ENCODE measurements at regions not wholly inside any gene's neighbourhood (a gene's known extent, or its start where the extent isn't known, plus 50 kb on each side); places are given as distances from the start of the nearest gene placed in this dataset.
"Not testable (repeated sequence)": the region's sequence is repeated elsewhere in the genome, so short reads cannot be mapped to it uniquely, and the experiment has no call there.

DNA sequence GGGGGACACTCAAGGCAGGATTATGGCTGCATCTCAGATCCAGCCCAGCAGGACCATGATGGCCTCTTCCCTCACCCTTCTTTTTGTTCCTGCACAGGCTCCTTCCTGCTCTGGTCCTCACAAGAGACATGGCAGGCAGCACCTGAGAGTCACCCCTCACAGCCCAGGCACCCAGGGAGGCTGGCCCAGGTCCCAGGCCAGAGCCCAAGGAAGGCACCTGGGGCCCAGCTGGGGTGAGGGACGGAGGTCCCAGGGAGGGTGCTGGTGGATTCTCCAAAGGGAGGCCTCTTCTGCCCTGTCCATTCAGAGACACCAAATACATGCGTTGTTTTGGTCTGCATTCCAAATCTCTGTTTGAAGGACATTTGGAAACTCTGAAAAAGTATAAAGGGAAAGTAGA lies 285.4 kb upstream of the HS6ST1 start:
- no peak for DNase-seq (ENCODE audit: low read depth in 4 of 4, low spot score in 3 of 4)

DNA sequence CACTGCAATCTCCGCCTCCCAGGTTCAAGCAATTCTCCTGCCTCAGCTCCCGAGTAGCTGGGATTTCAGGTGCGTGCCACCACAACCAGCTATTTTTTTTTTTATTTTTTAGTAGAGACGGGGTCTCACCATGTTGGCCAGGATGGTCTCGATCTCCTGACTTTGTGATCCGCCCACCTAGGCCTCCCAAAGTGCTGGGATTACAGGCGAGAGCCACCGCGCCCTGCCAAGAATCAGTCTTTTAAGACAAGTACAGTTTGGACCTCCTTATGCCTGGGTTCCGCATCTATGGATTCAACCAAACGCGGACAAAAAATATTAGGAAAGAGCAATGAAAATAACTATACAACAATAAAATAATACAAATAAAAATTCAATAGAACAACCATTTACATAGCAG lies 285.9 kb upstream of the HS6ST1 start:
- DNase-seq (ENCODE audit: low read depth in 4 of 4, low spot score in 3 of 4): not testable (repeated sequence)

DNA sequence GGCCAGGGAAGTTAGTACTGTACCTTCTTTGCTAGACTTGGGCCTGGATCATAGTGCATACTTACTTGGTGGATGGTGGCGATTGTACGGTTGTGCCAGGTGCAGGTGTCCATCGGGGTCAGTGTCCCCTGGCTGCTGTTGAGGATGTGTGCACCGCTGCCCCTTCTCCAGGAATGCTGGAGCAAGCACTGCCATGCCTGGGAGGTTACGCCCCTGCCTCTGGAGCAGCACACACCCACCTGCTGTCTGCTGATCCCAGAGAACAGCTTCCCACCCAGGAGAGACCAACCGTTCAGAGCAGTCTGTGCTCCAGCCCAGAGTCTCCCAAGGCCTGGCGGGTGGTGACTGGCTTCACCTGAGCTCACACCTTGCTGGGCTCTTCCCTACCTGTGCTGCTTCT lies 286.8 kb upstream of the HS6ST1 start:
- DNase-seq (ENCODE audit: low read depth in 4 of 4, low spot score in 3 of 4): no peak

DNA sequence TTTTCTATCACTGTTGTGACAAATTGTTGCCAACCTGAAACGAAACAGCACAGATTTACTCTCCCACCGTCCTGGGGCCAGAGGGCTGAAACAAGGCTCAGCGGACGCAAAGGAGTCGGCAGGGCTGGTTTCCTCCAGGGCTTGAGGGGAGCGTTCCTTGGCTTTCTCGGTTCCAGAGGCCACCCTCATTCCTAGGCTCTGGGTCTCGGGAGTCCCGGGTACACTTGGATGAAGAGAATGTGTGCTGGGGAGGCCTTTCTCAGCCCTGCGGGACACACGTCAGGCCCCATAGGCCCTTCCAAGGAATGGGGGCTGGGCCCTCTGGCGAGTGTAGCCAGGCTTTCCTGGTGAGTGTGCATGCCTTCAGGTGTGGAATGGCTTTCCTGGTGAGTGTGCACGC lies 287.3 kb upstream of the HS6ST1 start:
- DNase-seq (ENCODE audit: low read depth in 4 of 4, low spot score in 3 of 4): no peak

DNA sequence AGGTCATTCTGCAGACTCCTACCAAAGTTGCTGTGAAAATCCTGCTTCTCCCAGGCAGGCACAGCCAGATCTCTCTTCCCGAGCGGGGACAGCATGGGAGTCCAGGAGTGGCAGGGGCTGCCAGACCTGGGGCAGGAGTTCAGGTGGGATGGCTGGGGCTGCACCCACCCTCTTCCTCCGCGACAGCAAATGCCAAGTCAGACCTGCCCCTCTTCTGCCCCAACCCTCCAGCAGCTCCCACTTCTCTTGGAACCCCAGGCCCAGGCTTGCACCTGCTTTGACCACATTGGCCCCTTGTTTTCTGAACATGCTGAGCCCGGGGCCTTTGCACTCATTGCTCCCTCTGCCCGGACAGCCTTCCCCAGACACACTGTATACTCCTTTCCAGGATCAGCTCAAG lies 288.2 kb upstream of the HS6ST1 start:
- no peak for DNase-seq (ENCODE audit: low read depth in 4 of 4, low spot score in 3 of 4)

DNA sequence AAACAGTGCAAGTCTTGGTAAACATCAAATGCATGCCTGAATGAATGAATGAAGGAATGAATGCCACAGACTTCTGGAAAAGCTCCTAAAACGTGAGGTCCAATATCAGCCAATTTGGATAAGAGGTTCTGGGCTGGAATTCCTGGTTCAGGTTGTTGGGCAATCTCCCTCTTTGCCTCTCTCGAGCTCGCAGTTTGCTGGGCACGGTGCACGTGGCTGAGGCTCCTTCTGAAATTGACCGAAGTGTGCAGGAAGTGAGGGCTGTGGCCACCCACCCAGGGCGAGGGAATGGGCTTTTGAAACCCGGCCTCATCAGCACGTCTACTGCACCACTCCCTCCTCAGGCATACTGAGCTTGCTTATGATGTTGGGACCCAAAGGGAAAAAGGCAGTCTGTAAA lies 288.8 kb upstream of the HS6ST1 start:
- DNase-seq (ENCODE audit: low read depth in 4 of 4, low spot score in 3 of 4): no peak

DNA sequence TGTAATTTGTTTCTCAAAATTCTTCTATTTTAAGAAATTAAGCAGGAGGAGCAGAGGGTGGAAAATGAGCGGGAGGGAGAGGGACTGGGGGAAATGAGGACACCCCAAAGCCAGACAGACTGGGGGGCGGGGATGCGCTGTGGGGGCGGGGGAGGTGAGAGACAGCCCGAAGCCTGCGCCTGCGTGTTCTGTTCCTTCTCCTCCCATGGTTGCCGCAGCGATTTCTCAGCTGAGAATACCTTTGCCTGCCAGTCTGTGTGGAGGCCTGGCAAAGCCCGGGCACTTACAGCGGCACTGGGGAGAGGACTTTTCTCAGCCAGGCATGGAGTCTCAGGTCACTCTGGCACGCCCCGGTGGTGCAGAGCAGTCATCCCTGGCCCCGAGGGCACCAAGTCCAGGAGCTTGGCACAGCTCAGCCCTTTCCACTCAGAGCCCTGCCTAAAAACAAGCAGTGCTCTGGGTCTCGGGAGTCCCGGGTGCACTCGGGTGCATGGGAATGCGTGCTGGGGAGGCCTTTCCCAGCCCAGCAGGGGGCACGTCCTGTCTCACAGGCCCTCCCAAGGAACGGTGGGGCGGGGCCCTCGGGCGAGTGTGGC lies 289.3 kb upstream of the HS6ST1 start:
- DNase-seq (ENCODE audit: low read depth in 4 of 4, low spot score in 3 of 4): no peak

DNA sequence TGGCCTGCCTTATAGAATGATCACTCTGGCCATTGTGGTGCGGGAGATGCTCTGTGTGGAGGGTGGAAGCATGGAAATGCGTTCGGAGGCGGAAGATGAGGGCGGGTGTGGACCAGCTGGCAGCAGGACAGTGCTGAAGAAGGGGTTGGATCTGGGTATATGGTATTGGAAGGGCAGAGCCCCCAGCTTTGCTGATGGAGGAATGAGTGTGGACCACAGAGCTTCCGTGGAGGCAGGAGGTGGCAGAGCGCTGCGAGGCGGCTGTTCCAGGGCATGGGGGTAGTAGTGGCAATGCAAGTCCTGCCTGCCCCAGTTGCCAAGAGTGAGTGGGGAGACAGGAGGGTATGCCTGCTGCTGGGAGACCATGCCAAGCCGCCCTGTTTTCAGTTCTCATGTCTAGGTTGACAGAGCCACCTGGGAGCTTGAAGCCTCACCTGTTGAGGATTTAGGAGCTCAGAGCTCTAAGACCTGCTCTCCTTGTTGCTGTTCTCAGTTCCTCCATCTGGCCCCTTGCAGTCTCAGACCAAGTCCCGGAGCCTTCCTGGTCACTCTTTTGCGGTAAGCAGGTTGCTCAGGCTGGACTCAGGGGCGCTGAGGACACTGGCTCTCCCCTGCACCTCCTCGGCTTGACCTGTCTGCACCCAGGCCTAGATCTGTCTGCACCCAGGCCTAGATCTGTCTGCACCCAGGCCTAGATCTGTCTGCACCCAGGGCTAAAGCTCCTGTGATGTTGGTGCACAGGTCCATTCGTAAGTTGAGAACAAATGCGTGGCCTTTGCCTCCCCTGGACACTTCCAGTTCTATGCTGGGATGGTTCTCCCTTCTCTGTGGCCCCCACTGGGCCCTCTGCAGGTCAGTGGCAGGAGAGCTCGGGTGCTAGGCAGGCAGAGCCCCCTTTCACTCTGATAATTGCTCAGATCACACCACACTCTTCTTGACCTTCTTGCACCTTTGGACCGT lies 290.5 kb upstream of the HS6ST1 start:
- DNase-seq (ENCODE audit: low read depth in 4 of 4, low spot score in 3 of 4): no peak

DNA sequence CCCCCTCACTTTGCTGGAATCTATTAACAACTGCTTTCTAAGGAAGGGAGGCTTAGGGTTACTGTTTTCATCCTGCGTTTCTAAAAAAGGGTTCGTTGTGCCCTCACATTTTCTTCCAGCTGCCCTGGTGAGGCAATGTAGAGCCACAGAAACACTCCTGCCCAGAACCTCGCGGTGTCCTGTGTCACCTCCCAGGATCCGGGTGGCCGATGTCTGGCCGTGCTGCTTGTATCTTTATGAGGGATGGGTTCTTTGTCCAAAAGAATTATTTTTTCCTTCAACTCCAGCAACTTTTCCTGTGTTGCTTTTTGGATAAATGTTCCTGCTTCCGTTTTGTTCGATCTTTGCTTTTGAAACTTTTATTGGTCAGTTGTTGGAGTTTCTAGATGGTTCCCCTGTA lies 291.8 kb upstream of the HS6ST1 start:
- DNase-seq (ENCODE audit: low read depth in 4 of 4, low spot score in 3 of 4): no peak

DNA sequence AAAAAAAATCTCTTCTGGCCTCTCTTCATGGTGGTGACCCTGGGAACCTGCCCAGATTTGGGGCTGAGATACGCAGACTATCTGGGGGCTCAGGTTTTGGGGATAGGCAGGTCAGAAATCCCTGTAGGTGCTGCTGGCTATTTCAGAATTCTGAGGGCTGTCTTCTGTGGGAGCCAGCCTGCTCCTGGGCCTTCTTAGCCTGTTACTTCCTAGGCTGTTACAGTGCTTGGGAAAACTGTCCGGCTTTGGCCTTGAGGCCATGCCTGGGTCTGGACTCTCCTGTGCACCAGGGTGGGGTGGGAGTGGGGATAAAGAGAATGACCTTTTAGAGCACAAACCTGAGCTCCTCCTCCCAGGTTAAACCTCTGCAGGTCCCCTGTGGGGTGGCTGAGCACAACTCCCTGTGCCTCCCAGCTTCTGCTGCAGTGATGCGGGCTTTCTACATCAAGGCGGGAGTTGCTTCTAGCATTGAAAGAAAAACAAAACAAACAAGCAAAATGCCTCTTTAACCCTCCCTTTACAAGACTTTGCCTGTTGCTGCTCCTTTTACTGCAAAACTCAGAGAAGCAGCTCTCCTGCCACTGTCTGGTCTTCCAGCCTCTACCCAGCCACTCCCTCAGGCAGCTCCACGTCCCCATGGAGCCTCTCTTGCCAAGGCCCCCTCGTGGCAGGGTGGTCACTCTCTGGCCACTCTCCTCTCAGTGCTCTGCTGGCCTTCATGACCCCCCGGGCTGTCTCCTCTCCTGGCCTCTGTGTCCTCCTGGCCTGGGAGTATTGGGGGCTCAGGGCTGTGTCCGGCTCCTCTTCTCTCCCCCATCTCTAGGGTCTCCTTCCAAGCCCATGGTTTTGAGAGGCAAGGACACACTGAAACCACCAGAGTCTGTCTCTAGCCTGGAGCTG lies 293.0 kb upstream of the HS6ST1 start:
- DNase-seq (ENCODE audit: low read depth in 4 of 4, low spot score in 3 of 4): no peak

DNA sequence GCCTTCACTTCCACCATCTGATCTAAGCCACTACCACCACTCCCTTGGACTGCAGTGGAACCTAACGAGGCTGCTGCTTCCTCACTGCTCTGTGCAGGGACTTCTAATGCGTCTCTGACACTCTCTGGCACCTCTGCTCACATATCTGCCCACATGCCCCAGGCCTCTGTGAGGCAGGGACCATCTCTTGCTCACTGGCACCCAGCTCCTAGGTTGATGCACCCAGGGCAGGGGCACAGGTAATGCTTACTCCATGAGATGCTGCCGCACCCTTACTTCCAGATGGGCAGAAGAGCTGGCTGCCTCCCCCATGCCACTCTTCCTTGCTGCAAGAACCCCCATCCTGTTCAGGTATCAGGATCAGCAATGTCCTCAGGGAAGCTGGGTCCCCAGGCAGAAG lies 294.0 kb upstream of the HS6ST1 start:
- DNase-seq (ENCODE audit: low read depth in 4 of 4, low spot score in 3 of 4): no peak

DNA sequence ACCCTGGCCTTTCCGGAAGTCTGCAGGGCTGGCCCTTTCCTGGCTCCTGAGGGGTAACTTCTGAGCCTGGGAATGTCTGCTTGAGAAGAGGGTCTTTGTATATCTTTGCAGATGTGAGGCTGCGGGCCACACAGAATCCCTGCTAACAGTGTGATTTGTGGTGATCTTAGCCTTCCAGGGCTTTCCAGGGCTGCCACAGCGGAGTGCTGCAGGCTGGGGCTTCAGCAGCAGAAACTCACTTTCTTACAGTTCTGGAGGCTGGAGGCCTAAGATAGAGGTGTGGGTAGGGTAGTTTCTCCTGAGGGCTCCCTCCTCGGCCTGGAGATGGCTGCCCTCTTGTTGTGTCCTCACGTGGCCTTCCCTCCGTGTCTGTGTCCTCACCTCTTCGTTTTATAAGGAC lies 294.7 kb upstream of the HS6ST1 start:
- DNase-seq (ENCODE audit: low read depth in 4 of 4, low spot score in 3 of 4): no peak

DNA sequence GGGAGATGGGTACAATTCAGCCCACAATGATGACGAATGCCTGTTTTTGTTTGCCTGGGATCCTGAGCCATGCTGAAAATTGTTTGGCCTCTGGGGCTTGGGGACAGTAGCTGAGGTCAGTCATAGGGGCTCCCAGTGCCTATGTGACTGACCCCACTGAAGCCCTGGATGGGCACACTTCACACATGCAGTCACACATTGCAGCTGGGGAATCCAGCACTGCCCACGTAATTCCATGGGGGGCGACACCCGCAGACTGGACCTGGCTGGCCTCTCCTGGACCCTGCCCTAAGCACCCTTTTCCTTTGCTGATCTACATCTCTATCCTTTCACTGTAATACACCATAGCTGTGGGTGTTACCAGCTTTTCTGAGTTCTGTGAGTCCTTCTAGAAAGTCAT lies 295.2 kb upstream of the HS6ST1 start:
- no peak for DNase-seq (ENCODE audit: low read depth in 4 of 4, low spot score in 3 of 4)

DNA sequence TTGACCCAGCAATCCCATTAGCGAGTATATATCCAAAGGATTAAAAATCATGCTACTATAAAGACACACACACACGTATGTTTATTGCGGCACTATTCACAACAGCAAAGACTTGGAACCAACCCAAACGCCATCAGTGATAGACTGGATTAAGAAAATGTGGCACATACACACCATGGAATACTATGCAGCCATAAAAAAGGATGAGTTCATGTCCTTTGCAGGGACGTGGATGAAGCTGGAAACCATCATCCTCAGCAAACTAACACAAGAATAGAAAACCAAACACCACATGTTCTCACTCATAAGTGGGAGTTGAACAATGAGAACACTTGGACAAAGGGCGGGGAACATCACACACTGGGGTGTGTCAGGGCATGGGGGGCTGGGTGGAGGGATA lies 296.2 kb upstream of the HS6ST1 start:
- not testable (repeated sequence) for DNase-seq (ENCODE audit: low read depth in 4 of 4, low spot score in 3 of 4)

DNA sequence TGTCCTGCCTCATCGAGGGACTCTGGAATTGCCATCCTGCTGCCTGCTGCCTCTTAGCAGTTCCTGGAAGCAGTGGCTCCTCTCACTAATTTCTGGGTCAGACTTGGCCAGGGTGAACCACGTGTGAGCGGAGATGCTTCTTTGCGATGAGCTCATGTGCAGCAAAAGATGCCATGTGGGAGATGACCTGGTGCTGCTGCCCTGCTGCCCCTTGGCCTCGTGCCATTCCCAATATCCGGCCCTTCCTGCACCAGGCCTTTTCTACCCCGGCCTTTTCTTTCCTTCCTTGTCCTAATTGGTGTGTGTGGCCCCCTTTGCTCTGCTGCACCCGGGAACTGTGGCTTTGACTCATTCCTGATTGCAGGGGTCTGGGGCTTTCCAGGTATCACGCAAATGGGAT lies 296.9 kb upstream of the HS6ST1 start:
- DNase-seq (ENCODE audit: low read depth in 4 of 4, low spot score in 3 of 4): no peak

DNA sequence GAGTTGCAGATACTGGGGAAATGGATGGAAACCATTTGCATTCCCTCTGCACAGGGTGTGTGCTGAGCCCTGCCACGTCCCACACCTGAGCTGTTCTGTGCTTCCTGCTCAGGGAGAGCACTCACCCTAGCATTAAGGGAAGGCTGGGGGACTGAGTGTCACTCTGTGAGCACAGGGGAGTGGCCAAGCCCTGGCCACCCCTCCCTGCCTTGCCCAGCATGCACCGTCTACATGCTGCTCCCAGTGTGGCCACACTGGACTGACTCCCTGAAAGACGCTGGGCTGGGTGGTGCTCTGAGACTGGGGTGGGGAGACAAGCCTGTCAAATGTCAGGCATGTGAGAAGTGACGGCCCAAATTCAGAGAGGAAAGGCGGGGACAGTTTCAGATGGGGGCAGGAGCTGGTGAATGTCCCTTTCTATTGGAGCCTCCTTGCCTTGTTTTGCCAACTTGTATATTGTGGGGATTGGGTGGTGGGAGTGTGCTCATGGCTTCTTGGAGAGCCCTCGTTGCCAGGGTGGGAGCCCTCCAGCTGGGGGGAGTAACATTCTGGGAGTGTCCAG lies 298.4 kb upstream of the HS6ST1 start:
- no peak for DNase-seq (ENCODE audit: low read depth in 4 of 4, low spot score in 3 of 4)

DNA sequence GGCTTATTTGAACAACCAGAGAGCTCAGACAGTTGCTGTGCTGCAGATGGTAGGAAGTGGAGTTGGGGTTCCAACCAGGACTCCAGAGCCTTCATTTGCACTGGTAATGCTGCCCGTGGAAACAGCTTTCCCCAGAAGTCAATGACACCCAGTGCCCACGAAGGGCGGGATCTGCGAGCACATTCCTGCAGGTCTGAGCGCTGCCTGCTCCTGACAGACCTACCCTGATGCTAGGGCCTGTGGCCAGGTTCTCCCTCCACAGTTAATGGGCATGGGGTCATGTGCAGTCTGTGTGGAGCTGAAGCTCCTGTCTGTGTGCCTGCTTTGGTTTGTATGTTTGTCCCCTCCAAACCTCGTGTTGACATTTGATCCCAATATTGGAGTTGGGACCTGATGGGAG lies 299.0 kb upstream of the HS6ST1 start:
- DNase-seq (ENCODE audit: low read depth in 4 of 4, low spot score in 3 of 4): no peak

DNA sequence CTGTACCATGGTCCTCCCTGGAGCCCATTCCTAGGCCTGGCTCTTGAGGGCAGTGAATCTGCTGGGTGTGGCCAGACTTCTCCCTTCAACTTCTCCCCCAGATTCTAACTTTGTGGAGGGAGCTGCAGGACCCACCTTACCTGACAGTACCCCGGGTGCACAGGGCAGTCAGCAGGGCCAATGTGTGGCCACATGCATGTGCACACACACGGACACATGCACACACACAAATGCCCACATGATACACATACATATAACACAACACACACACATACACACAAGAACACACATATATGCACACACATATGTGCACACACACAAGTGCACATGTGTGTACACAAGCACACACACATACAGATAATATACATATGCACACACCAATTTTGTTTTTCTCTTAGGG lies 300.0 kb upstream of the HS6ST1 start:
- DNase-seq (ENCODE audit: low read depth in 4 of 4, low spot score in 3 of 4): no peak

DNA sequence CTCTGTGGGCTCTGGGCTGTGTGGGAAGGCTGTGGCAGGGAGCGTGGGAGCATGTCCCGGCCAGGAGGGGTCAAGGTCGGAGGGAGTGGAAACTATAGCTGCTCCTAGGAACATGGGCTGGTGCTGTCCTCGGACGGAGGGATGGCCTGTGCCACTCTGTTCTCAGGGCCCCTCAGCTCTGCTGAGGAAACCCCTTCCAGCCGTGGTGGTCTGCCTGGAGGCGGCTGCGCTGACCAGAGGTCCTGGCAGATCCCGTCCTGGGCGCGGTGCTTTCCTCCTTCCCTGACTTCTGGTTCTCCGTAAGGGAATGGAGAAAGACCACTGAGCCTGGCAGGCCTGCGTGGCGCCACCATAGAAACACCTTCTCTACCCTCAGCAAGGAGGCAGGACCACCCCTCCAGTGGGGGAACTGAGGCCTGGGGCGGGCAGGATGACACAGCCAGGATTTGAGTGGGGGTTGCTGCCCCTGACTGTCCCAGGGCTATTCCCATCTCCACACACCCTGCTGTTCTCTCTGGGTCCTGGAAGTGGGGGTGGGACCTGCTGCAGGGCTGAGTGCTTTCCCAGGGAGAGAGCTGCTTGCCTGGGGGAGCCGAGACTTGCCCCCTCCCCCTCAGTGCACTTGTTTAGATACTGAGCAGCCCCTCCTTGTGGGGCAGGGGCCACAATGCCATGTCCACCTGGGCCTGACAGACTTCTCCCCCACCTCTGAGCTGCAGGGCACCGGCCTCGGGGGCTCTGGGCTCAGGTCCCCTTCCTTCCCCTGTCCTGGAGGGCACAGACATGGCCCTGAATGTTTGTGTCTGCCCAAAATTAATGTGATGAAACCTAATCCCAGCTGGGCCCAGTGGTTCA lies 301.0 kb upstream of the HS6ST1 start:
- DNase-seq (ENCODE audit: low read depth in 4 of 4, low spot score in 3 of 4): no peak

DNA sequence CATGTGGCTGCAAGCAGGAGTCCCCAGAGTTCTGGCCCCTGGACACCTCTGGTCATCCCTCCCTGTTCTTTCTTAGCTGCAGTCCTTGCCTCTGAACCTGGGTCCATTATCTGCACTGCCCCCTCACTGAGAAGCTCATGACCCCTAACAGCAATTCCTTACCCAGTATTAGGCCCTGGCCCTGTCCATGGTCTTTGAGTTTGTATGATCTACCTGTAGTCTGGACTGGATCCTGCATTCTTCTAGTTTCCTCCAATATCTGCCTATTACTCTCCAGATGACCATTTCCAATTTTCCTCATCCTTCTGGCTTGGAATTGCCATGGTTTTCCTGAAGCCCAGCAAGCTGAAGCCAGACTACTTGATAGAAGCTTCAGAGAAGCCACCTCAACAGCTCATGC lies 302.4 kb upstream of the HS6ST1 start:
- DNase-seq (ENCODE audit: low read depth in 4 of 4, low spot score in 3 of 4): no peak
